ENCODE measurements at regions not wholly inside any gene's neighbourhood (a gene's known extent, or its start where the extent isn't known, plus 50 kb on each side); places are given as distances from the start of the nearest gene placed in this dataset.
"Not testable (repeated sequence)": the region's sequence is repeated elsewhere in the genome, so short reads cannot be mapped to it uniquely, and the experiment has no call there.

DNA sequence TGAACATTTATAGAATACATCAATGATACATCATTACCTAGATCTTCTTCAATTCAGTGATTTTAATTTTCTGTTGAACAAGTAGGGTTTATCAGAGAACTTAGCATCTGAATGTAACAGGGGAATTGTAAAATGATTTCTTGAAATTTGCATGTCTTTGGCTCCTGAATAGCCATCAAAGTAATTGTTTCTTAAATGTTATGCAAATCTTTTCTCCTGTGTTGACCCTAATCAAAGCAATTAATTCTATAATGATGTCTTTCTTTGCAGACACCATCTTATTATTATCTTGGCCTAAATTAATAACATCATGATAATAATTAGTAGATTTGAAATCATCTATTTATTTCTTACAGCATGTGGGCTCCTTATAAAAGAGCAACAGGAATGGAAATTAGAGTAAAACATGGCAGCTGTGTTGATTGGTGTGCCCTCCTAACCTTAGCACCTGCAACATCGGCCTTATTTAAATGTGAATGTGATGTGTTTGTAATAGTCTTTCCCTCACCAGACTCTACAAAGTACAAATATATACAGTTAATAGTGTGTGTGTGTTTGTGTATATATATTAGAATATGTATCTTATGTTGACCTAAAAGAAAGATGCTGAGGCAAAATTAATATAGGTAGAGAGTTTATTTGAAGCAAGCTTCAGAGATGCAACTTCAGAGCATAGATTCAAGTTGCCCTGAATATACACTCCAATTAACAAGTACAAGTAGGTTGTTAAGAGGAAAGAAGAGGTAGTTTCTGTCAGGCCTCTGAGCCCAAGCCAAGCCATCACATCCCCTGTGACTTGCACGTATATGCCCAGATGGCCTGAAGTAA is 328.0 kb upstream of the TECRL start:
- H3K18ac ChIP-seq (ENCODE audit: low read length) = no peak overlapping the region
- H3K27me3 ChIP-seq (ENCODE audit: insufficient read depth, low read length, poor library complexity) = no peaks in the 10 kb centered on the region
- H3K27ac ChIP-seq (ENCODE audit: low read depth, low read length) = no peak overlapping the region
- no peaks in the 10 kb centered on the region for H3K36me3 ChIP-seq (ENCODE audit: control insufficient read depth, insufficient read depth, low read length)
- H3K79me2 ChIP-seq (ENCODE audit: control insufficient read depth, insufficient read depth, low read length) = no peaks in the 10 kb centered on the region
- H3K4me1 ChIP-seq (ENCODE audit: control insufficient read depth, low read depth, low read length) = no peaks in the 10 kb centered on the region
- no peak overlapping the region for H4K8ac ChIP-seq (ENCODE audit: low read depth, low read length)
- H3K4me3 ChIP-seq (ENCODE audit: low read length) = no peak overlapping the region
- H2BK120ac ChIP-seq (ENCODE audit: low read depth, low read length) = no peak overlapping the region
- H3K79me1 ChIP-seq (ENCODE audit: low read length) = no peaks in the 10 kb centered on the region
- no peak for DNase-seq
- no peak overlapping the region for H3K23ac ChIP-seq (ENCODE audit: low read length)
- no peak overlapping the region for H2BK15ac ChIP-seq (replicated peaks; ENCODE audit: low read depth)
- no CpG with 5 or more reads among the region's 2 CpGs for WGBS (ENCODE audit: extremely low coverage, insufficient coverage, low lambda C conversion rate)
- H2BK5ac ChIP-seq (ENCODE audit: low read length) = no peak overlapping the region
- no peak overlapping the region for H3K4ac ChIP-seq (ENCODE audit: low read depth, low read length)
- H3K4me2 ChIP-seq (ENCODE audit: low read length) = no peak overlapping the region
- H2AK5ac ChIP-seq (ENCODE audit: low read length) = no peak overlapping the region
- no peak overlapping the region for H3K56ac ChIP-seq (ENCODE audit: low read length)
- no peak overlapping the region for H3K9ac ChIP-seq (ENCODE audit: low read length)
- H4K5ac ChIP-seq (ENCODE audit: low read length) = no peak overlapping the region

GRCh38 chr4:64729561-64729960 is 320.3 kb upstream of the TECRL start:
- Histone ChIP-seq H3K56ac (ENCODE audit: low read length) (no peak overlapping the region), H2BK120ac (ENCODE audit: low read depth, low read length) (no peak overlapping the region), H2BK15ac (replicated peaks; ENCODE audit: low read depth) (no peak overlapping the region), H3K23ac (ENCODE audit: low read length) (no peak overlapping the region), H3K36me3 (ENCODE audit: control insufficient read depth, insufficient read depth, low read length) (no peaks in the 10 kb centered on the region), H4K8ac (ENCODE audit: low read depth, low read length) (no peak overlapping the region), H3K4me3 (ENCODE audit: low read length) (no peak overlapping the region), H3K27me3 (ENCODE audit: insufficient read depth, low read length, poor library complexity) (no peaks in the 10 kb centered on the region), H3K4ac (ENCODE audit: low read depth, low read length) (no peak overlapping the region), H3K79me1 (ENCODE audit: low read length) (no peaks in the 10 kb centered on the region), H3K79me2 (ENCODE audit: control insufficient read depth, insufficient read depth, low read length) (no peaks in the 10 kb centered on the region), H3K9ac (ENCODE audit: low read length) (no peak overlapping the region), H3K27ac (ENCODE audit: low read depth, low read length) (no peak overlapping the region), H4K5ac (ENCODE audit: low read length) (no peak overlapping the region), H3K18ac (ENCODE audit: low read length) (no peak overlapping the region), H3K4me2 (ENCODE audit: low read length) (no peak overlapping the region), H3K4me1 (ENCODE audit: control insufficient read depth, low read depth, low read length) (no peaks in the 10 kb centered on the region), H2BK5ac (ENCODE audit: low read length) (no peak overlapping the region), H2AK5ac (ENCODE audit: low read length) (no peak overlapping the region)
- peak; percentile 78 for DNase-seq
- WGBS (ENCODE audit: extremely low coverage, insufficient coverage, low lambda C conversion rate) = no CpG with 5 or more reads among the region's 4 CpGs

GRCh38 chr4:64727960-64728359 is 318.7 kb upstream of the TECRL start:
- H4K5ac ChIP-seq (ENCODE audit: low read length) = no peak overlapping the region
- H3K4me1 ChIP-seq (ENCODE audit: control insufficient read depth, low read depth, low read length) = no peaks in the 10 kb centered on the region
- no peak overlapping the region for H2BK120ac ChIP-seq (ENCODE audit: low read depth, low read length)
- no peak overlapping the region for H3K4ac ChIP-seq (ENCODE audit: low read depth, low read length)
- H3K4me2 ChIP-seq (ENCODE audit: low read length) = no peak overlapping the region
- no peaks in the 10 kb centered on the region for H3K36me3 ChIP-seq (ENCODE audit: control insufficient read depth, insufficient read depth, low read length)
- H3K56ac ChIP-seq (ENCODE audit: low read length) = no peak overlapping the region
- DNase-seq = peak; percentile 87
- no peak overlapping the region for H2AK5ac ChIP-seq (ENCODE audit: low read length)
- H3K4me3 ChIP-seq (ENCODE audit: low read length) = no peak overlapping the region
- no peaks in the 10 kb centered on the region for H3K79me1 ChIP-seq (ENCODE audit: low read length)
- no peaks in the 10 kb centered on the region for H3K27me3 ChIP-seq (ENCODE audit: insufficient read depth, low read length, poor library complexity)
- no peaks in the 10 kb centered on the region for H3K79me2 ChIP-seq (ENCODE audit: control insufficient read depth, insufficient read depth, low read length)
- no peak overlapping the region for H3K18ac ChIP-seq (ENCODE audit: low read length)
- H3K23ac ChIP-seq (ENCODE audit: low read length) = no peak overlapping the region
- no peak overlapping the region for H3K27ac ChIP-seq (ENCODE audit: low read depth, low read length)
- no peak overlapping the region for H2BK15ac ChIP-seq (replicated peaks; ENCODE audit: low read depth)
- H3K9ac ChIP-seq (ENCODE audit: low read length) = no peak overlapping the region
- no peak overlapping the region for H4K8ac ChIP-seq (ENCODE audit: low read depth, low read length)
- WGBS (ENCODE audit: extremely low coverage, insufficient coverage, low lambda C conversion rate) = no CpG with 5 or more reads among the region's 2 CpGs
- H2BK5ac ChIP-seq (ENCODE audit: low read length) = no peak overlapping the region

DNA sequence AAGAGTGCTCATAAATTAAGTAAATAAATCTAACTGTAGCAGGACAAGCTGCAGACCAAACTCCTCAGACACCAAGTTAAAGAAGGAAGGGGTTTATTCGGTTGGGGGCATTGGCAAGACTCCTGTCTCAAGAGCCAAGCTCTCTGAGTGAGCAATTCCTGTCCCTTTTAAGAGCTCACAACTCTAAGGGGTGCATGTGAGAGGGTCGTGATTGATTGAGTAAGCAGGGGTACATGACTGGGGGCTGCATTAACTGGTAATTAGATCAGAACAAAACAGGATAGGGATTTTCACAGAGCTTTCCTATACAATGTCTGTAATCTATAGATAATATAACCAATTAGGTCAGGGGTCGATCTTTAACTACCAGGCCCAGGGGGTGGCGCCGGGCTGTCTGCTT is 318.1 kb upstream of the TECRL start:
- DNase-seq = peak; percentile 54
- not testable (repeated sequence) for H3K4me1 ChIP-seq (ENCODE audit: control insufficient read depth, low read depth, low read length); H3K9ac ChIP-seq (ENCODE audit: low read length); H2BK5ac ChIP-seq (ENCODE audit: low read length); H2BK15ac ChIP-seq (replicated peaks; ENCODE audit: low read depth); H3K4me2 ChIP-seq (ENCODE audit: low read length); H3K4me3 ChIP-seq (ENCODE audit: low read length); H3K79me1 ChIP-seq (ENCODE audit: low read length); H4K8ac ChIP-seq (ENCODE audit: low read depth, low read length); H3K23ac ChIP-seq (ENCODE audit: low read length); H3K36me3 ChIP-seq (ENCODE audit: control insufficient read depth, insufficient read depth, low read length); H3K56ac ChIP-seq (ENCODE audit: low read length); H2BK120ac ChIP-seq (ENCODE audit: low read depth, low read length); H2AK5ac ChIP-seq (ENCODE audit: low read length); H4K5ac ChIP-seq (ENCODE audit: low read length); H3K79me2 ChIP-seq (ENCODE audit: control insufficient read depth, insufficient read depth, low read length); H3K27me3 ChIP-seq (ENCODE audit: insufficient read depth, low read length, poor library complexity)
- peak overlapping the region; percentile 68 for H3K18ac ChIP-seq (ENCODE audit: low read length)
- peak overlapping the region; percentile 25 for H3K27ac ChIP-seq (ENCODE audit: low read depth, low read length)
- no CpG with 5 or more reads among the region's 5 CpGs for WGBS (ENCODE audit: extremely low coverage, insufficient coverage, low lambda C conversion rate)
- H3K4ac ChIP-seq (ENCODE audit: low read depth, low read length) = peak overlapping the region; percentile 70

DNA sequence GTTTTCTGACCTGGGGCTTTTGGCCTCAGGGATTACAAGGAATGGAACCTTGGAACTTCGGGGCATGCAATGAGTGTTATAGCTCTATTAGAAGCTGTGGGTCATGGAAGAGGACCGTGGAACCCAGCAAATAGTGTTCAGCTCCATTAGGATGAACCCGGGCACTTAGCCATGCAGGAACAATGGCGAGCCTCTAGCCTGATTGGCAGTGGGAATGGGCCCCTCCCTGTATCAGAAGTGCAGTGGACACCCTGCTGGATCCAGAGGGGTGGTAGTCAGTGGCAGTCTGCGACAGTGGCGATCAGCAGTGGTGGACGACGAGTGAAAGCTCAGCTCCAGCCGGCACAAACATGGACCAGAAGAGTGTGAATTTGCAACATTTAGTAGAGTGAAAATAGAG is 315.4 kb upstream of the TECRL start:
- H3K79me1 ChIP-seq (ENCODE audit: low read length) = no peaks in the 10 kb centered on the region
- no peak overlapping the region for H2BK15ac ChIP-seq (replicated peaks; ENCODE audit: low read depth)
- no peak overlapping the region for H4K5ac ChIP-seq (ENCODE audit: low read length)
- no peak overlapping the region for H2BK5ac ChIP-seq (ENCODE audit: low read length)
- no peak overlapping the region for H3K56ac ChIP-seq (ENCODE audit: low read length)
- H3K23ac ChIP-seq (ENCODE audit: low read length) = no peak overlapping the region
- no peak overlapping the region for H3K4me2 ChIP-seq (ENCODE audit: low read length)
- no peaks in the 10 kb centered on the region for H3K4me1 ChIP-seq (ENCODE audit: control insufficient read depth, low read depth, low read length)
- no peak overlapping the region for H2AK5ac ChIP-seq (ENCODE audit: low read length)
- H4K8ac ChIP-seq (ENCODE audit: low read depth, low read length) = no peak overlapping the region
- no peaks in the 10 kb centered on the region for H3K36me3 ChIP-seq (ENCODE audit: control insufficient read depth, insufficient read depth, low read length)
- H3K27ac ChIP-seq (ENCODE audit: low read depth, low read length) = no peak overlapping the region
- H3K4ac ChIP-seq (ENCODE audit: low read depth, low read length) = peak overlapping the region; percentile 25
- WGBS (ENCODE audit: extremely low coverage, insufficient coverage, low lambda C conversion rate) = no CpG with 5 or more reads among the region's 9 CpGs
- no peak overlapping the region for H3K9ac ChIP-seq (ENCODE audit: low read length)
- H2BK120ac ChIP-seq (ENCODE audit: low read depth, low read length) = no peak overlapping the region
- no peaks in the 10 kb centered on the region for H3K27me3 ChIP-seq (ENCODE audit: insufficient read depth, low read length, poor library complexity)
- H3K79me2 ChIP-seq (ENCODE audit: control insufficient read depth, insufficient read depth, low read length) = no peaks in the 10 kb centered on the region
- no peak overlapping the region for H3K18ac ChIP-seq (ENCODE audit: low read length)
- no peak overlapping the region for H3K4me3 ChIP-seq (ENCODE audit: low read length)
- no peak for DNase-seq

DNA sequence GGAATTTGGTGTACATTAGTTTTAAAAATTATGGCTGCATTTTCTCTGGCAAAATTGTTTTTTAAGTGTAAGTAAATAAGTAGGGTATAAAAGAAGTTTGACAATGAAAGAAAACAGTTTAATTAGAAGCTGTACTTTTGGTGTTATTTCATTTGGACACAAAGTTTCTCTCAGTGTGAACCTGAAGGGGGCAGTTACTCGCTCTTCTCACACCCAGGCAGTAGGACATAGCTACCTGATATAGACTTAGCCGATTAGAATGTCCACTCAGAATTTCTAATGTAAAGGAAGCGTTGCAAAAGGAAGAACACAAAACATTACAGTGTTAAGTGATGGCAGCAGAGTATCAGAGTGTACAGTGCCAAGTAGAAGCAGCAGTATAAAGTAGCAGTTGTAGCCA is 311.9 kb upstream of the TECRL start:
- H3K23ac ChIP-seq (ENCODE audit: low read length) = no peak overlapping the region
- no peak overlapping the region for H2BK5ac ChIP-seq (ENCODE audit: low read length)
- H3K4me3 ChIP-seq (ENCODE audit: low read length) = no peak overlapping the region
- no peak overlapping the region for H2BK15ac ChIP-seq (replicated peaks; ENCODE audit: low read depth)
- H3K79me1 ChIP-seq (ENCODE audit: low read length) = no peaks in the 10 kb centered on the region
- no peak overlapping the region for H4K8ac ChIP-seq (ENCODE audit: low read depth, low read length)
- WGBS (ENCODE audit: extremely low coverage, insufficient coverage, low lambda C conversion rate) = no CpG with 5 or more reads among the region's 3 CpGs
- no peak overlapping the region for H2BK120ac ChIP-seq (ENCODE audit: low read depth, low read length)
- no peak overlapping the region for H3K4ac ChIP-seq (ENCODE audit: low read depth, low read length)
- no peak overlapping the region for H3K4me2 ChIP-seq (ENCODE audit: low read length)
- no peaks in the 10 kb centered on the region for H3K79me2 ChIP-seq (ENCODE audit: control insufficient read depth, insufficient read depth, low read length)
- H3K4me1 ChIP-seq (ENCODE audit: control insufficient read depth, low read depth, low read length) = no peaks in the 10 kb centered on the region
- H2AK5ac ChIP-seq (ENCODE audit: low read length) = no peak overlapping the region
- H3K56ac ChIP-seq (ENCODE audit: low read length) = no peak overlapping the region
- no peaks in the 10 kb centered on the region for H3K36me3 ChIP-seq (ENCODE audit: control insufficient read depth, insufficient read depth, low read length)
- H3K27ac ChIP-seq (ENCODE audit: low read depth, low read length) = no peak overlapping the region
- H3K9ac ChIP-seq (ENCODE audit: low read length) = no peak overlapping the region
- H3K18ac ChIP-seq (ENCODE audit: low read length) = no peak overlapping the region
- DNase-seq = no peak
- H4K5ac ChIP-seq (ENCODE audit: low read length) = no peak overlapping the region
- no peaks in the 10 kb centered on the region for H3K27me3 ChIP-seq (ENCODE audit: insufficient read depth, low read length, poor library complexity)
